ENCODE measurements at regions not wholly inside any gene's neighbourhood (a gene's known extent, or its start where the extent isn't known, plus 50 kb on each side); places are given as distances from the start of the nearest gene placed in this dataset.

DNA sequence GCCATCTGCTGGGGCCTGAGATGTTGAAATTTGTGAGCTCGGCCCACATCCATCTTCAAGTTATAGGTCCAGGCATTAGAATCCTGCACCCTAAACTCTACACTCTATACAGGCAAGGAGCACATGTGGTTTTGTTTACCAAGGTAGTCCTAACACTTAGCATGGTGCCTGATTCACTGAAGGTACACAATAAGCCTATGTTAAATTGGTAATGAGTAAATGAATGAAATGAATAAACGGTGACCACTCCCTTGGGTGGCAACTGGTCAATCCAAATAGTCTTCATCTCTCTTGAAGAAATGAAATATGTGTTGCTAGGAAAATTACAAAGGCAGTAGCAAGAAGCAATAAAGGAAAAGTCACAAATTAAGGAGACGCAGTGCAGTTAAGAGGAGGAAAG lies 359.3 kb upstream of the UBE2E2 start:
- TF ChIP-seq, protein P1, sequence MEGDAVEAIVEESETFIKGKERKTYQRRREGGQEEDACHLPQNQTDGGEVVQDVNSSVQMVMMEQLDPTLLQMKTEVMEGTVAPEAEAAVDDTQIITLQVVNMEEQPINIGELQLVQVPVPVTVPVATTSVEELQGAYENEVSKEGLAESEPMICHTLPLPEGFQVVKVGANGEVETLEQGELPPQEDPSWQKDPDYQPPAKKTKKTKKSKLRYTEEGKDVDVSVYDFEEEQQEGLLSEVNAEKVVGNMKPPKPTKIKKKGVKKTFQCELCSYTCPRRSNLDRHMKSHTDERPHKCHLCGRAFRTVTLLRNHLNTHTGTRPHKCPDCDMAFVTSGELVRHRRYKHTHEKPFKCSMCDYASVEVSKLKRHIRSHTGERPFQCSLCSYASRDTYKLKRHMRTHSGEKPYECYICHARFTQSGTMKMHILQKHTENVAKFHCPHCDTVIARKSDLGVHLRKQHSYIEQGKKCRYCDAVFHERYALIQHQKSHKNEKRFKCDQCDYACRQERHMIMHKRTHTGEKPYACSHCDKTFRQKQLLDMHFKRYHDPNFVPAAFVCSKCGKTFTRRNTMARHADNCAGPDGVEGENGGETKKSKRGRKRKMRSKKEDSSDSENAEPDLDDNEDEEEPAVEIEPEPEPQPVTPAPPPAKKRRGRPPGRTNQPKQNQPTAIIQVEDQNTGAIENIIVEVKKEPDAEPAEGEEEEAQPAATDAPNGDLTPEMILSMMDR (IDR thresholded peaks at IDR 0.05) = no peak
- TF ChIP-seq EP300 (IDR thresholded peaks at IDR 0.05; ENCODE audit: low read depth) (no peak), POLR2A (IDR thresholded peaks at IDR 0.05) (no peak), POLR2AphosphoS5 (IDR thresholded peaks at IDR 0.05) (no peak)
